Uterus (tissue), 3 donors: ENCODE measurements at regions not wholly inside any gene's neighbourhood (a gene's known extent, or its start where the extent isn't known, plus 50 kb on each side); places are given as distances from the start of the nearest gene placed in this dataset.

ENCODE experiments used
- DNase-seq, 2 donors: peaks; one replicate each; pipeline ENCODE4 v3.0.0-alpha.2; 2019 to 2020
- H3K27ac ChIP-seq, 2 donors: fragments of 200-600 bp; sonication (generic); 1 replicate in 1 of 2; 2 replicates in 1 of 2; pipeline ENCODE4 v1.5.1; 2016 to 2018
- H3K27me3 ChIP-seq, 2 donors: fragments of 200-600 bp; sonication (generic); one replicate each; pipeline ENCODE4 v1.5.1; 2018 to 2019; ENCODE audit warnings: control low read depth in 1 of 2
- H3K36me3 ChIP-seq, 2 donors: fragments of 200-600 bp; sonication (generic); one replicate each; pipeline ENCODE4 v1.5.1; 2019; ENCODE audit warnings: control low read depth in 1 of 2
- H3K4me1 ChIP-seq, 2 donors: fragments of 200-600 bp; sonication (generic); one replicate each; pipeline ENCODE4 v1.5.1; 2018 to 2019; ENCODE audit warnings: control low read depth in 1 of 2
- H3K4me3 ChIP-seq, 2 donors: fragments of 200-600 bp; sonication (generic); 1 replicate in 1 of 2; 2 replicates in 1 of 2; pipeline ENCODE4 v1.5.1; 2018 to 2019; ENCODE audit warnings: mild to moderate bottlenecking in 1 of 2
- H3K9me3 ChIP-seq, 2 donors: fragments of 200-600 bp; sonication (generic); one replicate each; pipeline ENCODE4 v1.5.1; 2019; ENCODE audit warnings: control low read depth in 1 of 2
- CTCF ChIP-seq, 4 experiments: fragments of 200-600 bp in 2 of 4; fragments of 450-650 bp in 2 of 4; sonication (generic) in 2 of 4; IDR thresholded peaks; one replicate each; pipeline ENCODE4 v1.5.1; 2016 to 2019; ENCODE audit warnings: antibody characterized with exemption in 4 of 4, mild to moderate bottlenecking in 2 of 4, moderate library complexity in 1 of 4
- POLR2A ChIP-seq, 2 donors: fragments of 450-650 bp; IDR thresholded peaks; one replicate each; pipeline ENCODE4 v1.6.1; 2016; ENCODE audit warnings: antibody characterized with exemption in 2 of 2, mild to moderate bottlenecking in 1 of 2, moderate library complexity in 1 of 2
- intact Hi-C: fragments of 100-400 bp; cut with DNase I; formaldehyde crosslinking; loops from one replicate; pipeline ENCODE4 v1.15.1; 2023; ENCODE audit warnings: low total_unique reads
- donor health status: DM: yes; HTN: yes; CAD: no.

GRCh38 chr4:22315628-22316027 is 200.2 kb downstream of the ADGRA3 start:
- H3K27ac ChIP-seq = no peak overlapping the region
- intact Hi-C loops = no loop called here
- no peaks in the 10 kb centered on the region for H3K9me3 ChIP-seq
- H3K27me3 ChIP-seq = no peaks in the 10 kb centered on the region
- no peaks in the 10 kb centered on the region for H3K36me3 ChIP-seq
- H3K4me3 ChIP-seq = no peak overlapping the region
- DNase-seq = no peak
- no peaks in the 10 kb centered on the region for H3K4me1 ChIP-seq
- no peak for TF ChIP-seq CTCF (IDR thresholded peaks at IDR 0.05)

GRCh38 chr4:22313976-22314375 is 201.9 kb downstream of the ADGRA3 start:
- no peak overlapping the region for H3K4me3 ChIP-seq
- H3K27me3 ChIP-seq = no peaks in the 10 kb centered on the region
- intact Hi-C loops = no loop called here
- H3K9me3 ChIP-seq = no peaks in the 10 kb centered on the region
- H3K27ac ChIP-seq = no peak overlapping the region
- no peak for TF ChIP-seq CTCF (IDR thresholded peaks at IDR 0.05)
- TF ChIP-seq POLR2A (IDR thresholded peaks at IDR 0.05) = no peak
- no peaks in the 10 kb centered on the region for H3K36me3 ChIP-seq
- DNase-seq = no peak
- no peaks in the 10 kb centered on the region for H3K4me1 ChIP-seq

GRCh38 chr4:22312113-22312512 is 203.8 kb downstream of the ADGRA3 start:
- intact Hi-C loops = no loop called here
- no peak overlapping the region for H3K27ac ChIP-seq
- no peaks in the 10 kb centered on the region for H3K9me3 ChIP-seq
- no peaks in the 10 kb centered on the region for H3K27me3 ChIP-seq
- no peak for TF ChIP-seq CTCF (IDR thresholded peaks at IDR 0.05)
- TF ChIP-seq POLR2A (IDR thresholded peaks at IDR 0.05) = no peak
- H3K4me3 ChIP-seq = no peak overlapping the region
- H3K36me3 ChIP-seq = no peaks in the 10 kb centered on the region
- H3K4me1 ChIP-seq = no peaks in the 10 kb centered on the region
- DNase-seq = no peak

GRCh38 chr4:22301253-22301652 is 214.6 kb downstream of the ADGRA3 start:
- intact Hi-C loops = no loop called here
- no peak for DNase-seq
- no peak overlapping the region for H3K27ac ChIP-seq
- no peaks in the 10 kb centered on the region for H3K9me3 ChIP-seq
- no peaks in the 10 kb centered on the region for H3K27me3 ChIP-seq
- no peak overlapping the region for H3K4me3 ChIP-seq
- no peaks in the 10 kb centered on the region for H3K36me3 ChIP-seq
- TF ChIP-seq POLR2A (IDR thresholded peaks at IDR 0.05) = no peak
- no peak for TF ChIP-seq CTCF (IDR thresholded peaks at IDR 0.05)
- no peaks in the 10 kb centered on the region for H3K4me1 ChIP-seq

GRCh38 chr4:22299678-22300077 is 216.2 kb downstream of the ADGRA3 start:
- H3K27ac ChIP-seq = no peak overlapping the region

More at GRCh38 chr4:22299678-22300077, 216.2 kb downstream of the ADGRA3 start:
- H3K27me3 ChIP-seq = no peaks in the 10 kb centered on the region
- no peaks in the 10 kb centered on the region for H3K36me3 ChIP-seq
- no peak for TF ChIP-seq POLR2A (IDR thresholded peaks at IDR 0.05)
- no peak for TF ChIP-seq CTCF (IDR thresholded peaks at IDR 0.05)
- DNase-seq = no peak
- H3K4me3 ChIP-seq = no peak overlapping the region
- intact Hi-C loops = no loop called here
- H3K9me3 ChIP-seq = no peaks in the 10 kb centered on the region
- H3K4me1 ChIP-seq = no peaks in the 10 kb centered on the region
